ENCODE measurements at regions not wholly inside any gene's neighbourhood (a gene's known extent, or its start where the extent isn't known, plus 50 kb on each side); places are given as distances from the start of the nearest gene placed in this dataset.
"Not testable (repeated sequence)": the region's sequence is repeated elsewhere in the genome, so short reads cannot be mapped to it uniquely, and the experiment has no call there.

- H3K27ac ChIP-seq (ENCODE audit: low read length) = no peak overlapping the region
- no peaks in the 10 kb centered on the region for H3K36me3 ChIP-seq (ENCODE audit: control insufficient read depth in 2 of 2, insufficient read depth in 2 of 2, low read length in 2 of 2)
- H3K4me1 ChIP-seq (ENCODE audit: control insufficient read depth, insufficient read depth, low read length) = no peaks in the 10 kb centered on the region
- no peak overlapping the region for H3K4me3 ChIP-seq (ENCODE audit: low read length in 2 of 2)
- H3K9me3 ChIP-seq (ENCODE audit: control insufficient read depth in 2 of 2, low read length in 2 of 2) = peaks cover 0 to 4% of the 10 kb centered on the region in 2 donors
- H3K9ac ChIP-seq (ENCODE audit: low read length in 2 of 2) = no peak overlapping the region
- H3K27me3 ChIP-seq (ENCODE audit: control insufficient read depth in 1 of 2, insufficient read depth in 2 of 2, low read length in 2 of 2) = no peaks in the 10 kb centered on the region
Measured at GRCh38 chr16:13372421-13372820, 471.0 kb downstream of the SHISA9 start.

GRCh38 chr16:13376174-13376573 lies 474.8 kb downstream of the SHISA9 start:
- H3K4me3 ChIP-seq (ENCODE audit: low read length in 2 of 2) = no peak overlapping the region
- H3K27me3 ChIP-seq (ENCODE audit: control insufficient read depth in 1 of 2, insufficient read depth in 2 of 2, low read length in 2 of 2) = no peaks in the 10 kb centered on the region
- H3K4me1 ChIP-seq (ENCODE audit: control insufficient read depth, insufficient read depth, low read length) = no peaks in the 10 kb centered on the region

GRCh38 chr16:13377143-13377542 lies 475.7 kb downstream of the SHISA9 start:
- no peak overlapping the region for H3K27ac ChIP-seq (ENCODE audit: low read length)
- no peaks in the 10 kb centered on the region for H3K9me3 ChIP-seq (ENCODE audit: control insufficient read depth in 2 of 2, low read length in 2 of 2)
- H3K36me3 ChIP-seq (ENCODE audit: control insufficient read depth in 2 of 2, insufficient read depth in 2 of 2, low read length in 2 of 2) = no peaks in the 10 kb centered on the region
- no peaks in the 10 kb centered on the region for H3K4me1 ChIP-seq (ENCODE audit: control insufficient read depth, insufficient read depth, low read length)
- no peak overlapping the region for H3K9ac ChIP-seq (ENCODE audit: low read length in 2 of 2)
- H3K4me3 ChIP-seq (ENCODE audit: low read length in 2 of 2) = no peak overlapping the region
- H3K27me3 ChIP-seq (ENCODE audit: control insufficient read depth in 1 of 2, insufficient read depth in 2 of 2, low read length in 2 of 2) = no peaks in the 10 kb centered on the region

More at GRCh38 chr16:13376174-13376573, 474.8 kb downstream of the SHISA9 start:
- no peak overlapping the region for H3K27ac ChIP-seq (ENCODE audit: low read length)
- no peaks in the 10 kb centered on the region for H3K9me3 ChIP-seq (ENCODE audit: control insufficient read depth in 2 of 2, low read length in 2 of 2)
- no peak overlapping the region for H3K9ac ChIP-seq (ENCODE audit: low read length in 2 of 2)
- H3K36me3 ChIP-seq (ENCODE audit: control insufficient read depth in 2 of 2, insufficient read depth in 2 of 2, low read length in 2 of 2) = no peaks in the 10 kb centered on the region

- Histone ChIP-seq H3K27ac (ENCODE audit: low read length) (no peak overlapping the region), H3K9me3 (ENCODE audit: control insufficient read depth in 2 of 2, low read length in 2 of 2) (no peaks in the 10 kb centered on the region), H3K9ac (ENCODE audit: low read length in 2 of 2) (no peak overlapping the region), H3K36me3 (ENCODE audit: control insufficient read depth in 2 of 2, insufficient read depth in 2 of 2, low read length in 2 of 2) (no peaks in the 10 kb centered on the region), H3K27me3 (ENCODE audit: control insufficient read depth in 1 of 2, insufficient read depth in 2 of 2, low read length in 2 of 2) (no peaks in the 10 kb centered on the region), H3K4me1 (ENCODE audit: control insufficient read depth, insufficient read depth, low read length) (no peaks in the 10 kb centered on the region), H3K4me3 (ENCODE audit: low read length in 2 of 2) (no peak overlapping the region)
Measured at GRCh38 chr16:13378151-13378550, 476.8 kb downstream of the SHISA9 start.

- H3K9me3 ChIP-seq (ENCODE audit: control insufficient read depth in 2 of 2, low read length in 2 of 2) = peaks cover 2 to 3% of the 10 kb centered on the region in 2 donors
- H3K27ac ChIP-seq (ENCODE audit: low read length) = no peak overlapping the region
- H3K9ac ChIP-seq (ENCODE audit: low read length in 2 of 2) = no peak overlapping the region
- H3K27me3 ChIP-seq (ENCODE audit: control insufficient read depth in 1 of 2, insufficient read depth in 2 of 2, low read length in 2 of 2) = no peaks in the 10 kb centered on the region
- H3K4me3 ChIP-seq (ENCODE audit: low read length in 2 of 2) = no peak overlapping the region
- H3K36me3 ChIP-seq (ENCODE audit: control insufficient read depth in 2 of 2, insufficient read depth in 2 of 2, low read length in 2 of 2) = no peaks in the 10 kb centered on the region
- H3K4me1 ChIP-seq (ENCODE audit: control insufficient read depth, insufficient read depth, low read length) = no peaks in the 10 kb centered on the region
Measured at GRCh38 chr16:13379266-13379665, 477.9 kb downstream of the SHISA9 start.

- H3K9me3 ChIP-seq (ENCODE audit: control insufficient read depth in 2 of 2, low read length in 2 of 2) = peaks cover 7 to 11% of the 10 kb centered on the region in 2 donors
Measured at GRCh38 chr16:13385156-13386040, 484.0 kb downstream of the SHISA9 start.

GRCh38 chr16:13390093-13390985 lies 488.9 kb downstream of the SHISA9 start:
- Histone ChIP-seq H3K9me3 (ENCODE audit: control insufficient read depth in 2 of 2, low read length in 2 of 2) (peaks cover 3 to 6% of the 10 kb centered on the region in 2 donors), H3K4me3 (ENCODE audit: low read length in 2 of 2) (no peak overlapping the region), H3K36me3 (ENCODE audit: control insufficient read depth in 2 of 2, insufficient read depth in 2 of 2, low read length in 2 of 2) (no peaks in the 10 kb centered on the region), H3K27me3 (ENCODE audit: control insufficient read depth in 1 of 2, insufficient read depth in 2 of 2, low read length in 2 of 2) (no peaks in the 10 kb centered on the region), H3K4me1 (ENCODE audit: control insufficient read depth, insufficient read depth, low read length) (no peaks in the 10 kb centered on the region), H3K9ac (ENCODE audit: low read length in 2 of 2) (no peak overlapping the region), H3K27ac (ENCODE audit: low read length) (no peak overlapping the region)

More at GRCh38 chr16:13385156-13386040, 484.0 kb downstream of the SHISA9 start:
- not testable (repeated sequence) for H3K27me3 ChIP-seq (ENCODE audit: control insufficient read depth in 1 of 2, insufficient read depth in 2 of 2, low read length in 2 of 2); H3K9ac ChIP-seq (ENCODE audit: low read length in 2 of 2); H3K4me1 ChIP-seq (ENCODE audit: control insufficient read depth, insufficient read depth, low read length); H3K4me3 ChIP-seq (ENCODE audit: low read length in 2 of 2); H3K36me3 ChIP-seq (ENCODE audit: control insufficient read depth in 2 of 2, insufficient read depth in 2 of 2, low read length in 2 of 2); H3K27ac ChIP-seq (ENCODE audit: low read length)

- Histone ChIP-seq H3K4me1 (ENCODE audit: control insufficient read depth, insufficient read depth, low read length) (no peaks in the 10 kb centered on the region), H3K27ac (ENCODE audit: low read length) (no peak overlapping the region), H3K27me3 (ENCODE audit: control insufficient read depth in 1 of 2, insufficient read depth in 2 of 2, low read length in 2 of 2) (no peaks in the 10 kb centered on the region), H3K9me3 (ENCODE audit: control insufficient read depth in 2 of 2, low read length in 2 of 2) (peaks cover 0 to 3% of the 10 kb centered on the region in 2 donors), H3K9ac (ENCODE audit: low read length in 2 of 2) (no peak overlapping the region), H3K36me3 (ENCODE audit: control insufficient read depth in 2 of 2, insufficient read depth in 2 of 2, low read length in 2 of 2) (no peaks in the 10 kb centered on the region), H3K4me3 (ENCODE audit: low read length in 2 of 2) (no peak overlapping the region)
Measured at GRCh38 chr16:13390986-13391305, 489.5 kb downstream of the SHISA9 start.

GRCh38 chr16:13391337-13391736 lies 489.9 kb downstream of the SHISA9 start:
- no peaks in the 10 kb centered on the region for H3K36me3 ChIP-seq (ENCODE audit: control insufficient read depth in 2 of 2, insufficient read depth in 2 of 2, low read length in 2 of 2)
- H3K27ac ChIP-seq (ENCODE audit: low read length) = no peak overlapping the region
- peaks cover 0 to under 1% of the 10 kb centered on the region in 2 donors for H3K9me3 ChIP-seq (ENCODE audit: control insufficient read depth in 2 of 2, low read length in 2 of 2)
- no peaks in the 10 kb centered on the region for H3K4me1 ChIP-seq (ENCODE audit: control insufficient read depth, insufficient read depth, low read length)
- no peak overlapping the region for H3K4me3 ChIP-seq (ENCODE audit: low read length in 2 of 2)
- H3K27me3 ChIP-seq (ENCODE audit: control insufficient read depth in 1 of 2, insufficient read depth in 2 of 2, low read length in 2 of 2) = no peaks in the 10 kb centered on the region
- H3K9ac ChIP-seq (ENCODE audit: low read length in 2 of 2) = no peak overlapping the region

- Histone ChIP-seq H3K27me3 (ENCODE audit: control insufficient read depth in 1 of 2, insufficient read depth in 2 of 2, low read length in 2 of 2) (no peaks in the 10 kb centered on the region), H3K4me1 (ENCODE audit: control insufficient read depth, insufficient read depth, low read length) (no peaks in the 10 kb centered on the region), H3K36me3 (ENCODE audit: control insufficient read depth in 2 of 2, insufficient read depth in 2 of 2, low read length in 2 of 2) (no peaks in the 10 kb centered on the region), H3K27ac (ENCODE audit: low read length) (no peak overlapping the region), H3K9ac (ENCODE audit: low read length in 2 of 2) (no peak overlapping the region), H3K9me3 (ENCODE audit: control insufficient read depth in 2 of 2, low read length in 2 of 2) (no peaks in the 10 kb centered on the region), H3K4me3 (ENCODE audit: low read length in 2 of 2) (no peak overlapping the region)
Measured at GRCh38 chr16:13392341-13392740, 490.9 kb downstream of the SHISA9 start.

All from stomach smooth muscle (tissue), 2 donors.